Fibroblast of upper back skin (primary cell): ENCODE measurements at regions not wholly inside any gene's neighbourhood (a gene's known extent, or its start where the extent isn't known, plus 50 kb on each side); places are given as distances from the start of the nearest gene placed in this dataset.

Experiments used
- DNase-seq: peaks from one replicate; pipeline ENCODE4 v3.0.0-alpha.2; 2013

DNA sequence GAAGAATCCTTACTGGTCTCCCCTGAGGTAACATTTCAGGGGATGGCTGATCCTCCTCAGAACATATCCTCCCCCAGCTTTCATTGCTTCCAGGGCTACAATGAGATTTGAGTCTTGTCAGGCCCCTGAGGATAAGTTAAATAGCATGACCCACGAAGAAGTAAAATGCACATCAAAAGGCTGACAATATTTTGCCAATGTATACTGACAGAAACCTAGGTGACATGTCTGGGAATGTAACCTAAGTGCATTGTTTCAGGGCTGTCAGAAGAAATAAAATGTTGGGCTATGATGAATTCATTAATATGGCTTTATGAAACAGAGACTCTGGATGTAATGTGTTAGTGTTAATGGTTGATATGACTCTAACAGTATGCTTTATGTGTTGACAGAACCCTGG, 471.5 kb downstream of the HDGFL1 start:
- no peak for DNase-seq

DNA sequence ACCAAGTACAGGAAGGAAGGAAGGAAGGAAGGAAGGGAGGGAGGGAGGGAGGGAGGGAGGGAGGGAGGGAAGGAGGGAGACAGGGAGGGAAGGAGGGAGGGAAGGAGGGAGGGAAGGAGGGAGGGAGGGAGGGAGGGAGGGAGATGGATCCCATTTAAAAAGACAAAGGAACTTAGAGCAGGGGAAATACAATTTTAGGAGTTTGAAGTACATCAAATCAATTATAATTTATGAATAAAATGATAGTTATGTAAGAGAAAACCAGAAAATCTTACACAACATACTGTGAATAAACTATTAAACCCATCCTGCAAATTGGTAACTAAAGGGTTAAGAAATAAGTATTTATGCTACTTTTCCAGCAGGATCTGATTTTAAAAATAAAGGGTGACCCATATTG, 475.9 kb downstream of the HDGFL1 start:
- no peak for DNase-seq

DNA sequence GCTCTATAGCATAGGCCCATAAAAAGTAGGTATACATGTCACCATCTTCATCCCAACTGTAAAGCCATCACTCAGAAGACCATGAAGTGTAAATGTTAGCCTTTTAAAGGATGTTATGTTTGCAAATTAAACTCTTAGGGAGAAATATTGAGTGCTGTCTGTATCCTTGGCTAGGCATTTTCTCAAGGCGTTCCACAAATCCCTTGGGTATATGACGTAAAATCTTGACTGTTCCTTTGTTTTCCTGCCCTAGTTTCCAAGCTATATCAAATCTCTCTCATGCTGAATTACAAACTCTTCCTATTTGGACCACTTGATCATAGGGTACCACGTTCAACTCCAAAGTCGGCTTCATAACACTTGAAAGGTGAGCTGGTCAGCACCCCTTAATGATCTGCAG, 486.2 kb downstream of the HDGFL1 start:
- DNase-seq, result no peak

DNA sequence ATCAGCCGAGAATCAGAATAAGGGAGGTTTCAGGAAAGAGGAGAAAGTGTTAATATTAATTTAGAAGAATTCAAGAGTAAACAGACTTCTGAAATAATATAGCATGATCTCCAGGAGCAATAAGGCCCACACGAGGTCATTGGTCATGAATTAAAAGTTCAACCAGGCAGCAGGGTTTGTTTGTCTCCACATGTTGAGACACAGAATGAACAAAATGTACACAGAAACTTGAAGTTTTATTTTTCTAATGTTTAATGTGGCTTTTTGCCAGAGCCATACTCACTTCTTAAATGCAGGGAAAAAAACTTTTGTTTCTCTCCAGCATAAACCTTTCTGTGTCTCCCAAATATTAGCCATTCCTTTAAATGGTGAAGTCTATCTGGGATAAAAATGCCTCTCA, 504.5 kb downstream of the HDGFL1 start:
- no peak for DNase-seq

DNA sequence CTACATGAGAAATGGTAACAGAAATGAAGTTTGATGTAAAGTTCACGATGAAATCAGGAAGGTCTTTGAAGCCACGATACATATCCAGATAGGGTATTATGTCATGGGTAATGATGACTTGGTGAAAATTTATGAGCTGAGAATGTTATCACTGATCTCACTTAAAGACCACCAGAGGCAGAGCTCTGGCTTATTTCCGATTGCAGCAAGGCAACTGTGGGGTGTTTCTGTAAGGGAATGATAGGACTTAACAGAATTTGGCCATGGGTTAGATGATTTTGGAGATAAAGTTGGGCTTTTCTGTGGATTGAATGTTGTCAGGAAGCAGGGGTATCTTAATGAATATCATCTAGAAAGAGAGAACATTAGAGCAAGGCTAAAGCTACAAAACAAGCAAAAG, 508.4 kb downstream of the HDGFL1 start:
- DNase-seq, result no peak

DNA sequence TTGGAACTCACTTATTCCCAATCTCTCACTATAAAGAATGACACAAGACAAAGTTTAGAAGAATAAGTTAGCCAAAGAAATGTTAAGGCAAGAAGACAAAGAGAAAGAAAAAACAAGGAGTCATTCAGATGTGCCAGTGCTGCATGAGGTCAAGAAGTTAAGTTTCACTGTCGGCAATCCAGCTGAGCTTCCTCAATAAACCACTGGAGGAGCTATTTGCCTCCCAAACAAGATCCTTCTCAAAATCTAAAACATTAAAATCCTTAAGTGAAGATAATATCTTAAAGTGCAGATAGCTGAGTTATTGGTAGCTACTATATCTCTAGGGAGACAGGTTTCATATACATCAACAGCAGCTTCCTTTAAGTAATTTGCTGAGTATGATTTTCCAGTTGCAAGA, 512.3 kb downstream of the HDGFL1 start:
- no peak for DNase-seq

DNA sequence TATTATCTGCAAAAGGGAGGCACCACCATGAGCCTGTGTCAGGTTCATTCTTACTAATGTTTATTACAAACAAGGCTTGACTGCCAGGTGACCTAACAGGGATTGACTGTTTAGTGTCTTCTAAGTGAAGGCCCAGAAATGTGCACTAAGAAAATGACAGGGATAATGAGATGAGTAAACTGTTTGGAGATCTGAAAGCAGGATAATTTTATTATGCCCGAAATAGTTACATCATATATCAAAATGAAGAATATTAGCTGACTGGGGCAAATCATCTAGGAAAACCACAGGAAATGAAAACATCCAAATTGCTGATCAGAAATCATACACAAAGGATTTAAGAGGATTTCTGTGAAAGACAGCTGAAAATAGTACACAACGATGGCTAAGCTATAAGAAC, 516.7 kb downstream of the HDGFL1 start:
- no peak for DNase-seq

DNA sequence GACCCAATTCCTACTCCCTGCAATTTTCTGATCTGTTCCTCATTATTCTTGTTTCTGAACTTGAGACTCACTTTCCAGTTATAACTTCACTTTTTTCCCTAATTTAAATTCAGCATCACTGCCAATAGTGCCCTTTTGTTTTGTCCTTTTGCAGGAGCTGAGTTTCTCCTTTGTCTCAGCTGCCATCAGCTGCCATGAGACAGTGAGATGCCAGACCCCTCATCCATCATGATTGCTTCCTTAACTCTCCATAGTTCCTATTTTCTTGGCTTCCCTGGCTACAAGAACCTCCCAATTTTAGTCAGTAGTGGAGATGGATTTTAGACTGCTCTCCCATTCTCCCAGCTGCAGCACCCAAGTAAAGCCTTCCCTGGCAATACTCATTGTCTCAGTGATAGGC, 518.1 kb downstream of the HDGFL1 start:
- no peak for DNase-seq

DNA sequence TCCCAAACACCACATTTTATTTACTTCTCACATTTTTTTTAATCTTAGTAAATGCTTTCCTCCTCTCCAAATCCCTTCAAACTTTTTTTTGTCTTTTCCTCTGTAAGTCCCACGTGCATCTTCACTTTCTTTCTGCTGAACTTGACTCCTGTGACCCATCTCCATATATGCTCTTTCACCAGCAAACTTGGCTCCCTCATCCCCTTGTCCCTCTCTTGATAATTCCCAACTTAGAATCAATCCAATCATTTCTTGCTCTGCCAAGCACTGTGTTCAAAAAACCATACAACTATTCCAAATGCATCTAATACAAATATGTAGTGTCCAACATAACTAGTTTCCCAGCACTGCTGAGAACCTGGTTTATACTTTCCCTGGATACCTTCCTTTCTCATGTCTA, 519.4 kb downstream of the HDGFL1 start:
- DNase-seq, result no peak

DNA sequence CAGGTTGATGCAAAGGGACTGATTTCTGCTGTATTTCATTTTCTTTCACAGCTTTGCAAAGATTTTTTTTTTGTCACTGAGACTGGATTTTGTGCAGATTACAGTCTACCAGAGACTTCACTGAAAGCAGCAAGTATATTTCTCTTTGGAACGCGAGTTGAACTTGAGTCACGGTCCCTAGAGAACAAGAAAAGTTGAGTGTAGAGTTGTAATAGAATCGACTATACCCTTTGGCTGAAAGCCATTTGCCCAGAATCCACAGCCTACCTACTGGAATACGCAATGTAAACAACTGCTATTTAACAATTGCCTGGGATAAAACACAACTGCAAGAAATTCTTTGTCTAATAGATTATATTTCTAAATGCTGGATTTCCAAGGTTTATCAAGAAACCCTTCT, 520.6 kb downstream of the HDGFL1 start:
- peak; percentile 13 for DNase-seq

DNA sequence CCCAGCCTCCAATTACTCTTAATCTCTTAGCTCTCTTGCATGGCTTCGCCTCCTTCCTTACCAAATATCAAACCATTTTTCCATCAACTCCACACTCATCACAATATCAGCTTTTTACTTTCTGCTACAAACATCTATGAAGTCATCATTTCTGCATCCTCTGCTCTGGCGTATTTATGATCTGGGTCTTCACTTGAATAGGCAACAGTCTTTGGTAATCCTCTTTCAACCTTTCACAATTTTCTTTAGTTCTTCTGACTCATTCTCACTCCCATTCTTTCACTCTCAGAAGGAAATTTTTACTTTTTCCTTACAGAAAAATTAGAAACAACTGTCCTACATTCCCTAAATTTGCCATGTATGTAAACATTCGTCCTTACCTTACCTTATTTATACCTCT, 522.4 kb downstream of the HDGFL1 start:
- peak; percentile 48 for DNase-seq

DNA sequence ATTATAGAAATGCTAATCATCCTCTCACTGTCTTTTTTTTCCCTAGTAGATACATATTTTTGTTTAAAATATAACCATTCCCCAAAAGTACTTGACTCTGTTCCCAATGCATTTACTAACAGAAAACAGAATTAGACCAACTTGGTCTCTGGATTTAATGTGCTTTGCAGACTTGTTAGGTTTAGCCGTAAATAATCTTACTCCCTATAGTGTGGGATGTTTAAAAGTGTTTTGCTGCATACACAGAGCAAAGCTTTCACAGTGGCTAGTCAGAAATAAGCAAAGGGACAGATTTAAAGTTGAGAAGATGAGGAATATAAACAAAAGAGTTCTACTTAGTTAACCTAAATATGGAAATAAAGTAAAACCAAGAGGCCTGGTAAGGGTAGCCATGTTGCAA, 527.5 kb downstream of the HDGFL1 start:
- no peak for DNase-seq

DNA sequence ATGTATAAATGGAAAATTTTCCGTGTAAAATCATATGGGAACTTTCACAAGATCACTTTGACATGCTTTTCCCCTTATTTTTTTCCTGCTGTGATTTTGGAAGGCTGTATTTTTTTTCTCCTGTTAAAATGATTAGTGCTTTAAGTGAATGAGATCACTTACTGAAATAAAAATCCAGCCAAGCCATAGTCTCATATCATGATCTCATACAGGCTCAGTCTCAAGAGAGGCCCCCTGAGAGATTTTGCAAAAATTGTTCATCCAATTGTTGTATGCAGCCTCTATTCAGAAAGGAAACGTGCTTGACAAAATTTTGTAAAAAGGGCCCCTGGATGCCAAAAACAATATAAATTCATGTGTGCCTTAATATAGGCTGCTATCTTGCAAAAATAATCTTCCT, 528.2 kb downstream of the HDGFL1 start:
- peak; percentile 43 for DNase-seq

DNA sequence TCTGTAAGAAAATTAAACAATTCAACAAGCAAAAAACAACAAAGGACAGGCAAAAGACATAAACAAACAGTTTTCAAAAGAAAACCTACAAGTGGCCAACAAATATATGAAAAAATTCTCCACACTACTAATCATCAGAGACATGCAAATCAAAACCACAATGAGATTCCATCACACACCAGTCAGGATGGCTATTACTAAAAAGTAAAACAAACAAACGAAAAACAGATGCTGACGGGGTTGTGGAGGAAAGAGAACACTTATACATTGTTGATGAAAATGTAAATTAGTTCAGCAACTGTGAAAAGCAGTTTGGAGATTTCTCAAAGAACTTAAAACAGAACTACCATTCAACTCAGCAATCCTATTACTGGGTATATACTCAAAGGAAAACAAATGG, 537.6 kb downstream of the HDGFL1 start:
- DNase-seq, result peak; percentile 84

DNA sequence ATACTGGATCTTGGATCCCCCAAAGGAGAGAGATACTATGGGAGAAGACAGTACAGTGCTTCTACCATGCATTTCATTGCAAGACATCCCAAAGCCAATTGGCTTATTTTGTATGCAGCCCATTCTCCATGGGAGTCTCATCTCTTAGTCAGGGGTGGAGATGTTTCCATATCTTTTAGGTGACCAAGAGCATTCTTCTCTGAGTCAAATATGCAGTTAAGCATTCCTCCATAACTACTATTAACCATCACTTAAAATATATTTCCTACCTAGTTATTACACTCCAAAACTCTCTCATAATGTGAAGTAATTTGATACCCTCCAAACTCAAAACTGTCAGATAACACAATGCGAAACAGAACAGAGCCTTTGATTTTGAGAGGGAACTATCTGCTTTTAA, 542.6 kb downstream of the HDGFL1 start:
- DNase-seq, result peak; percentile 81

DNA sequence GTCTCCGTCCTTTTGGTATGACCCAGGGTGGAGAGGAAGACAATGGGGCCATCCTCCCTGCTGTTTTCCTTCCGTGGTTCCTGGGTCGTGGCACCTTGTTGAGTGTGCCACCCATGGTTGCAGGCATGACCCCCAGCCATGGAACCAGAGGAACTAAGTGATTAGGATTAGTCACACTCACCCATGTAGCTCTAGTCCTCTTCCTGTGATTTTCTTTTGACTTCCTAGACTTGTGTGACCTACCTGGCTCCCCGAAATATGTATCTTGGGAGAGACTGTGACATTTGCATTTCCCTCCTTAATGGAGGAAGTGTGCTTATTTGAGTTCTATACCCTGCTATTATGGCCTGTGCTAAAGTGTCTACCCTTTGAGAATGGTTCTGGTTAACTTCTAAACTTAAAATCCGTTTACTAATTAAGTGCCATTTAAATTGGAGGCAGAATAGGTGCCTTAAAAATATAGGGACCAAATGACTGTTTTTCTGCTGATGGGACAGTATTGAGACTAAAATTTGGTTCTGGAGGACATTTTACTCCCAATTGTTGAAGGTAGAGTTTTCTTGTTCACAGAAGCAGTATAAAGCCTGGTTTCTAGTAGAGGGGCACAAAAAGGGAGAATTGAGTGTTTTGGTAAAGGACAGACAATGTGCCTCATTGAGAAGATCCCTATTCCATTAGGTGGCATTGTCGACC, 545.6 kb downstream of the HDGFL1 start:
- DNase-seq, result no peak

DNA sequence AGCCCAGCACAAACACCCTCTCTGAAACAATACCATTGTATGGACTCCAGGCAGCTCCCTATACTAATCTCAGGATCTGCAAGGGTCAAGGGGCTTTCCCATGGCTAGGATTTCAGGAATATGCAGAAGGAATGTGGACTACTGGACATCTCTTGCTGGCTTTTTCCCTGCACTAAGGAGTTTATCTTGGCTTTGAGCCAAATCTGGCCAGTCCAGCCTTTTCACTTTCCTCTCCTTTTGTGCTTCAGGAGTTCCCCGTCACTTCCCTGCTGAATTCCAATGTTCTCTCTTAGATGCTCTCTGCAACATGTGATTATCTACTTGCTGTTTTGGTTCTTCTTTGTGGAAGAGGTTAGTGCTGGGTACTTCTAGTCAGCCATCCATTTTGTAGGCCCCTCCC, 568.2 kb downstream of the HDGFL1 start:
- DNase-seq, result peak; percentile 13

DNA sequence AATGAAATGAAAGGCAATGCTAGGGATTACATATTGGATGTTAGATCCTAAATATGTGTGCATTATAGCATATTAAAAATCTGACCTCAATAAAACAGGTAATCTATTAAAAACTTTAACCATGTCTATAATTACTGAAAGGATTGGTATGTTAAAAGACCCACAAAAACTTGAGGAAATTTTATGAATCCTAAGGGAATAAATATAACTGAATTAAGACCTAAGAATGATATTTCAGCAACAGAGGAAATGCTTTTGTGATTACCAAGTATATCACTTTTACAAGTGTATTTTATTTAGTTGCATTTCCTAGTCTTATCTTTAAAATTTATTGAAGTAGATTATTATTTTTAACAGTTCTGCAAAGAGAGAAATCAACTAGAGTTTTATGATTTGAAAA, 571.5 kb downstream of the HDGFL1 start:
- DNase-seq, result peak; percentile 43

DNA sequence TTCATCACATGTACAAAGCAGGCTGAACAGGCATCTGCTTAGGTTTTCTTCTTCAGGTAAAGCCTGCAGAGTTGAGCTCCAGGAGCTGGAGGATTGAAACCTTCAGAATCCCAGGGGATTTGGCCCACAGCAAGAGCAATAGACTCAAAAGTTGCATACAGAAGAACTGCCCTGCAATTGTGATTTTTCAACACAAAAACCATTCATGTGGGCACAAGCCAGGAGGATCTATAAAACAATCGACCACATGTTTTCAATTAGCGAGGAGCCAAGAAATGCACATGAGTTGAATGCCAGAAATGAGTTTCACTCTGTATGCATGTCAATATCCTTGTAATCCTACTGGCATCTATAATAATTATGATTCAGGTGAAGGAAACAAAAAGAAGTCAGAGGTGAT, 576.4 kb downstream of the HDGFL1 start:
- peak; percentile 69 for DNase-seq

DNA sequence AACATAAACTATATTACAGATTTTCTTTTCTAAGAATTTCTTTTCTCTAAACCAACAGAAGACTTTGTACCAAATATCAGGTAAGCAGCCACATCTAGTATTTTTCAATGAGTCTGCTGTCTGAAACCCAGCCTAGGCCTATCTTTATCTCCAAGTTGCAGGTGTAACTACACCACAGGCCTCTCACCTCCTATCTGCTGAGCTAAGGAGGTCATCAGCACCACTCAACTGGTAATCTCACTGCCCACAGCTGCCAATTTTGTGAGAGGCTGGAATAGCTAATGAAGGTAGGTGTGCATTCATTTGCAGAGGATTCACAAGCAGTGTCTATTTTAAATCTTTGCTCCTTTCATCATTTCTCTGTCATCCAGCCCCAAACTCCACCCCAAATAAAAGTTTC, 584.8 kb downstream of the HDGFL1 start:
- no peak for DNase-seq

DNA sequence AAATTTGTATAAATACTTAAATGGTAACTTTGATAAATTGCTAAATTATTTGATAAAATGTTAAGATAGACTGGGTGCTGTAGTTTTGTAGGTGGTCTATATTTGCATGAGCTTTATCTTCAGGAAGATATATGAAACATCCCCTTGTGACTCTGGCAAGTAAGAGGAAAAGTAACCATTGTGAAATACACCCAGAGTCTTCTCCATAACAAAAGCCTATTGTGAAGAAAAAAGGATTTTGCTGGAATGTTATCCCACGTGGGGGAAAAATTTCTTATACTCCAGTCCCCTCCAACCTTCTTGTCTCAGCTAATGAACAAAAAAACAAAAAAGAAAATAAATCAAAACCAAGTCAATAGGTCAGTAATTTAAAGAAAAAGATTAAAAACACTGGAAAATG, 600.7 kb downstream of the HDGFL1 start:
- no peak for DNase-seq

DNA sequence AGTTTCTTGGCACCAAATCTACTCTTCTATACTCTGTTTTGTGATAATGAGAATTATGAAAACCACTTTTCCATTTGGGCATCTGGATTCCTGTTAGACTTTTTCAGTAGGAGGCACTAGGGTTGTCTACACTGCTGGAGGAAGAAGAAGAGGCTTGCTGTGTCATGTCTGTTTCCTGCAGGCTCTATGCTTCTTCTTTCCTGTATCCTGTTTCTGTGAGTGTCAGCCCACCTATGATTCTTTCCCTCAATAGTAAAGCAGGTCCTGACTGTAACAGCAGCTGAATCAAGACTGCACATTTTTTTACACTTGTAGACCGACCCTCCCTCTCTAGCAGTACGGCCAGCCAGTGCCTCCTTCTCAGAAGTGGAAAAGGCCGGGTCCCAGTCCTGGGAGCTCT, 603.9 kb downstream of the HDGFL1 start:
- DNase-seq, result peak; percentile 18

DNA sequence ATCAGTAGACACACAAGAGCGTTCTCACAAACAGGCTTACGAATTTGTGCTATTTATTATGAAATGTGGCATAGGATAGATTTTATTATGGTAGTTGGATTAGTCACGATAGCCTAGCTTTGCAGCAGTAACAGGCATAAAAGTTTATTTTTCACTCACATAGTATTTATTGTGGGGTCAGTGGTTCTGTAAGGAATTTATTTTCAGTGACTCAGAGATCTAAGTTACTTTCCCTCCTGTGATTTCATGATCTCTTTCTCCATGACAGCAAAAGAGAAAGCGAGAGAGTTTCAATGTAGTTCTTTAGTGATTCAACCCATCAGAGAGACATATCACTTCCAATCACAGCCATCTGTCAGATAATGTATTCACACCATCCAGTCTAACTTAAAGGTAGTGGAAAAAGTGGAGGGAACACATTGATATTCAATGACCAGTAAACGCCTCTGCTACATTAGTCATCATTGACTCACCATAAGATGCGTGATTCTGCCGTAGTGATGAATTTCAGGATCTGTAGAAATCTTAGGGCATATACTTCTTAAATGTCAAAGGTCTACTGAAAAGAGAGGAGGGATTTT, 605.5 kb downstream of the HDGFL1 start:
- peak; percentile 92 for DNase-seq

DNA sequence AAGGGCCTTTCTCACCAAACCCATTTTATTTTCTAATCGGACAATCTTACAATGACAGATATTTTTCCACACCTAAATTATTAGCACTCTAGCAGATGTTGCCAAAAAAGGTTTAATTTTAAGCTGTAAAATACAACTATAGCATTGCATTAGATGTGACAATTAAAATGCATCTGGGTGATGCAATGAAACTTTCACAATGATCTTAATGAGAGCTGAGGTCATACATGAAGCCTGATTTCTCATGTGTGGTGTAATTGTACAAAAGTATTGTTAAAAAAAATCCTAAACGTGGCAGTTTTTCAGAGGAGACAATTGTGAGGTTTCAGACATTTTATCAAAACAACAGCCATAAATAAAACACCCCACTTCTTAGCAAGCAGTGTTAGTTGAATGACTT, 606.0 kb downstream of the HDGFL1 start:
- peak; percentile 32 for DNase-seq

DNA sequence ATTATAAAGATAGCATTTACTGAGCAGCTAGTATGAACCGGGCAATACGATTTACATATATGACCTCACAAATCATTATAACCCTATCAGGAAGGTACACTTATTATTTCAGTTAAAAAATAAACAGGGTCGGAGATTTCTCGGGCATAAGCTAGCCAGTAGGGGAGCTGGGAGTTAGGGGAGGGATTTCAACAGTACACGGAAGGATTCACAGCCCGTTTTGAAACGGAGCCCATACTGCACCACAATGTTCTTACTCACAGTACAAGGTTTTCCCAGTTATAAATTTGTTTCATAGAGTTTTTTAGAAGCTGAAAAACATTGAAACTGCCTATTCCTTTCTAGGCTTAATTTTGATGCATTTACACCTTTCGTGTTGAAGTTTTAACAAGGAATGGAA, 607.1 kb downstream of the HDGFL1 start:
- no peak for DNase-seq
